ENCODE measurements at regions not wholly inside any gene's neighbourhood (a gene's known extent, or its start where the extent isn't known, plus 50 kb on each side); places are given as distances from the start of the nearest gene placed in this dataset.

DNA sequence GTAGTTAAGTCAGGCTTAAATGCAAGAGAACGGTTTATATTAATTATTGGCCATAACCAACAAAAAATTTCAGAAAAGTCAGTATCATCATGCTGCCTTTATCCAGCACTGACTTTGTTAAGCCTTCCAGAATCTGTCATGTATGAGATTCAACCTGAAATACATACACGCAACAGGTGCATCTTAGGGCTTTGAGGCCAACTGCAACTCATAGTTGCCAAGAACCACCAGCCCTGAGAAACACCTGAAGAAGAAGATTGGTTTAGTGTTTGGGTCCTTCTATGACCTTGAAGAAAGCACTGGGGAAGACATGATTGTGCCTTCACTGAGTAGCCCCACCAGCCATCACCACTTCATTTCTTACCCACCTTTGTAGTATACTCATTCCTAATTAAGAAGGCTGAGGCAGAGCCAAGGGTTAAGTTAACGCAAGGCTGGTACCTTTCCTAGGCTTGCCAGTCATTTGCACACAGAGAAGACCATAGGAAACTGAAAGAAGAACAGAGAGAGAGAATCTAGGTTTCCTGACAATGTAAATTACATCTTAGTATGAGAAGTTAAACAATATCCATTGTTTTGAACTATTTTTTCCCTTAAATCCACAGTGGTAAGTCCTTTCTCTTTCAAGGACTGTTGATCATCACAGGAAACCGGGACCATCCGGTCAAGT, 200.1 kb upstream of the PRKCQ start:
- TF ChIP-seq POLR2A (IDR thresholded peaks at IDR 0.05) (no peak), POLR2AphosphoS5 (IDR thresholded peaks at IDR 0.05) (no peak)
- TF ChIP-seq, protein P1, sequence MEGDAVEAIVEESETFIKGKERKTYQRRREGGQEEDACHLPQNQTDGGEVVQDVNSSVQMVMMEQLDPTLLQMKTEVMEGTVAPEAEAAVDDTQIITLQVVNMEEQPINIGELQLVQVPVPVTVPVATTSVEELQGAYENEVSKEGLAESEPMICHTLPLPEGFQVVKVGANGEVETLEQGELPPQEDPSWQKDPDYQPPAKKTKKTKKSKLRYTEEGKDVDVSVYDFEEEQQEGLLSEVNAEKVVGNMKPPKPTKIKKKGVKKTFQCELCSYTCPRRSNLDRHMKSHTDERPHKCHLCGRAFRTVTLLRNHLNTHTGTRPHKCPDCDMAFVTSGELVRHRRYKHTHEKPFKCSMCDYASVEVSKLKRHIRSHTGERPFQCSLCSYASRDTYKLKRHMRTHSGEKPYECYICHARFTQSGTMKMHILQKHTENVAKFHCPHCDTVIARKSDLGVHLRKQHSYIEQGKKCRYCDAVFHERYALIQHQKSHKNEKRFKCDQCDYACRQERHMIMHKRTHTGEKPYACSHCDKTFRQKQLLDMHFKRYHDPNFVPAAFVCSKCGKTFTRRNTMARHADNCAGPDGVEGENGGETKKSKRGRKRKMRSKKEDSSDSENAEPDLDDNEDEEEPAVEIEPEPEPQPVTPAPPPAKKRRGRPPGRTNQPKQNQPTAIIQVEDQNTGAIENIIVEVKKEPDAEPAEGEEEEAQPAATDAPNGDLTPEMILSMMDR (IDR thresholded peaks at IDR 0.05 in 8 of 11, conservative IDR thresholded peaks at IDR 0.05 in 3 of 11): no peak
